SU-DHL-6 (cell line): ENCODE measurements at regions not wholly inside any gene's neighbourhood (a gene's known extent, or its start where the extent isn't known, plus 50 kb on each side); places are given as distances from the start of the nearest gene placed in this dataset.

Experiments used
- CTCF ChIP-seq: fragments of 200-600 bp; sonication (generic); IDR thresholded peaks from one replicate; pipeline ENCODE4 v1.5.1; 2017; ENCODE audit warnings: antibody characterized with exemption, mild to moderate bottlenecking, low read length, moderate library complexity; ENCODE audit not compliant: insufficient read depth, poor library complexity, severe bottlenecking
- EZH2phosphoT487 ChIP-seq: fragments of 200-600 bp; sonication (generic), shearing (Covaris generic); conservative IDR thresholded peaks from 2 replicates; pipeline ENCODE4 v1.6.1; 2018; ENCODE audit warnings: mild to moderate bottlenecking, antibody characterized with exemption, low read length, moderate library complexity, mixed read lengths

DNA sequence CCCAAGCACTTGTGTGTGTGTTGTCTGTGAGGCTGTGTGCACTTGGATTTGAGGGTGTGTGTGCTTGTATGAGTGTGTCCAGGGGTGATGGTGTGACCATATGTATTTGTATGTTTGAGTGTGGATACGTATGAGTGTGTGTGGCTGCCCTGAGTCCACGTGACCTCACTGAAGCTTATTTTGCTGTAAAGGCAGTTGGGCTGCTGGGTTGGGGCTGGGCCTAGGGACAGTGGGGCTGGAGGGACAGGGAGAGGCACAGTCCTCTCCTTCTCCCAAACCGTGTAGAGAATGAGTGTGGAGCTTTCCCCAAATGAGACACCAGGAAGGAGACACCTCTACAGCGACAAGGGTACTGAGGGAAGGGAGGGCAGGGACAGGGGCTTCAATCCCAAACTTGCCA lies 163.4 kb upstream of the TLE3 start:
- TF ChIP-seq CTCF (no peak), EZH2phosphoT487 (no peak)
